Common myeloid progenitor, CD34-positive (primary cell): ENCODE measurements at regions not wholly inside any gene's neighbourhood (a gene's known extent, or its start where the extent isn't known, plus 50 kb on each side); places are given as distances from the start of the nearest gene placed in this dataset.
"Not testable (repeated sequence)": the region's sequence is repeated elsewhere in the genome, so short reads cannot be mapped to it uniquely, and the experiment has no call there.

Experiments
- CTCF ChIA-PET: fragments of 350-600 bp; sonication (Branson Sonifier 250); formaldehyde crosslinking; loops from one replicate; lab custom pipeline; 2021; ENCODE audit warnings: antibody characterized with exemption; lab: Charles Lee
- POLR2A ChIA-PET: fragments of 350-600 bp; sonication (Branson Sonifier 250); formaldehyde crosslinking; loops from one replicate; lab custom pipeline; 2021; ENCODE audit warnings: antibody characterized with exemption; lab: Charles Lee
- DNase-seq, 3 donors: peaks; one replicate each; pipeline versions ENCODE4 v3.0.0 to v3.0.0-alpha.2; 2013
- H3K27ac ChIP-seq, 2 experiments: 1 replicate in 1 of 2; 2 replicates in 1 of 2; pipeline ENCODE4 v1.7.0; 2013; ENCODE audit warnings: inconsistent platforms in 2 of 2, low read length in 2 of 2, mild to moderate bottlenecking in 2 of 2, low read depth in 1 of 2, moderate library complexity in 1 of 2; ENCODE audit not compliant: severe bottlenecking in 2 of 2, insufficient read depth in 1 of 2, poor library complexity in 1 of 2
- H3K27me3 ChIP-seq, 5 experiments: replicated peaks in 2 of 5; 1 replicate in 3 of 5; 2 replicates in 2 of 5; pipeline versions ENCODE4 v1.6.1 to v1.7.0; 2013; ENCODE audit warnings: low read length in 4 of 5, mild to moderate bottlenecking in 2 of 5, moderate library complexity in 2 of 5, inconsistent platforms in 1 of 5; ENCODE audit not compliant: insufficient read depth in 5 of 5, control insufficient read depth in 4 of 5
- H3K36me3 ChIP-seq, 4 experiments: 1 replicate in 2 of 4; 2 replicates in 2 of 4; pipeline versions ENCODE4 v1.6.1 to v1.7.0; 2013; ENCODE audit warnings: low read length in 3 of 4, control low read depth in 1 of 4, mild to moderate bottlenecking in 1 of 4; ENCODE audit not compliant: control insufficient read depth in 4 of 4, insufficient read depth in 4 of 4
- H3K4me1 ChIP-seq, 4 experiments: 1 replicate in 3 of 4; 2 replicates in 1 of 4; pipeline versions ENCODE4 v1.6.1 to v1.7.1; 2013; ENCODE audit warnings: low read length in 3 of 4, mild to moderate bottlenecking in 3 of 4, control low read depth in 1 of 4, inconsistent platforms in 1 of 4, moderate library complexity in 1 of 4; ENCODE audit not compliant: control insufficient read depth in 4 of 4, insufficient read depth in 4 of 4; ENCODE audit errors: control extremely low read depth in 1 of 4
- H3K4me3 ChIP-seq, 7 experiments: 1 replicate in 4 of 7; 2 replicates in 3 of 7; pipeline versions ENCODE4 v1.5.1 to v1.7.0; 2013; ENCODE audit warnings: mild to moderate bottlenecking in 7 of 7, low read length in 6 of 7, moderate library complexity in 6 of 7, inconsistent platforms in 2 of 7, low read depth in 2 of 7, control low read depth in 1 of 7; ENCODE audit not compliant: insufficient read depth in 4 of 7, control insufficient read depth in 1 of 7; ENCODE audit errors: extremely low read depth in 1 of 7
- H3K9me3 ChIP-seq, 5 experiments: 1 replicate in 4 of 5; 2 replicates in 1 of 5; pipeline versions ENCODE4 v1.6.1 to v1.7.1; 2013; ENCODE audit warnings: low read length in 4 of 5, mild to moderate bottlenecking in 2 of 5, inconsistent platforms in 1 of 5, low read depth in 1 of 5, moderate library complexity in 1 of 5; ENCODE audit not compliant: control insufficient read depth in 4 of 5, insufficient read depth in 2 of 5; ENCODE audit errors: control extremely low read depth in 1 of 5
- WGBS: methylation state at CpG from one replicate; pipeline ENCODE4 v1.1.5; 2013; ENCODE audit not compliant: insufficient coverage; 5-methylcytosine and 5-hydroxymethylcytosine counted together

GRCh38 chr15:77921664-77922063 lies 155.8 kb downstream of the TBC1D2B start:
- DNase-seq = no peak
- WGBS = 95% methylated on average over 3 of the region's 4 CpGs
- no peaks in the 10 kb centered on the region for H3K4me1 ChIP-seq
- no peaks in the 10 kb centered on the region for H3K9me3 ChIP-seq
- H3K27ac ChIP-seq = no peak overlapping the region
- ChIA-PET POLR2A (no interaction called here), CTCF (no interaction called here)
- no peak overlapping the region for H3K4me3 ChIP-seq
- no peaks in the 10 kb centered on the region for H3K36me3 ChIP-seq
- H3K27me3 ChIP-seq = no peaks in the 10 kb centered on the region

DNA sequence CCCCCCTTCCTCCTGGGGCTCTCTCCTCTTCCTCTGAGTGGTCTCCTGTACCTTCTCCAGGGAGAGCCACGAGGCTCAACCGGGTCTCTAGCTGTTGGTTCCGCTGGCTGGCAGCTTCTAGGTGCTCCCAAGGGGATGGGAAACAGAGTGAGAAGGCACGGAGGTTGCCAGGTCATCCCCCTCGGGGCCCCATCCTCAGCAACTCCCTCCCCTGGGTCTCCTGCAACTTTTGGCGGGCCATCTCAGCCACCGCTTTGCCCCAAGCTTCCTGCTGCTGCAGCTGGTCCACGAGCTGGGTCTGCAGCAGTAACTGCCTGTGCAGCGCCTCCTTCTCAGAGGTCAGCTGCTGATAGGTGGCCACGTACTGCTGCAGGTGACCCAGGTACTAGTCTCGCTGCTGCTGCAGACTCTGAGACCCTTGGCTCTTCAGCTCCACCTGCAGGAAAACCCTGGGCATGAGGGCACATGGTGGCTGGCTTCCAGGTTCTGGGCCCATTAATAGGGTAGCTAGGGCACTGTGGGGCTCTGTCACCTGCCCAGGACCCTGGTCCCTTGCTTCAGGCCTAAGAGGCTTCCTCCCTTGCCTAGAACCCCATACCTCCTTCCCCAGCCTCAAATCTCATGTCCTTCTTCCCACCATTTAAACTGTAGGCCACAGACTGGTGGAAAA lies 160.4 kb downstream of the TBC1D2B start:
- H3K9me3 ChIP-seq, H3K4me3 ChIP-seq, DNase-seq, CTCF ChIA-PET, H3K36me3 ChIP-seq, H3K27me3 ChIP-seq, H3K4me1 ChIP-seq, H3K27ac ChIP-seq, POLR2A ChIA-PET: not testable (repeated sequence)
- WGBS = no CpG with 5 or more reads among the region's 11 CpGs

- CTCF ChIA-PET, H3K36me3 ChIP-seq, POLR2A ChIA-PET, H3K4me3 ChIP-seq, H3K27ac ChIP-seq, H3K4me1 ChIP-seq, H3K9me3 ChIP-seq, DNase-seq, H3K27me3 ChIP-seq: not testable (repeated sequence)
- no CpG with 5 or more reads among the region's 6 CpGs for WGBS
Observed at GRCh38 chr15:77915961-77916330, 161.6 kb downstream of the TBC1D2B start.

DNA sequence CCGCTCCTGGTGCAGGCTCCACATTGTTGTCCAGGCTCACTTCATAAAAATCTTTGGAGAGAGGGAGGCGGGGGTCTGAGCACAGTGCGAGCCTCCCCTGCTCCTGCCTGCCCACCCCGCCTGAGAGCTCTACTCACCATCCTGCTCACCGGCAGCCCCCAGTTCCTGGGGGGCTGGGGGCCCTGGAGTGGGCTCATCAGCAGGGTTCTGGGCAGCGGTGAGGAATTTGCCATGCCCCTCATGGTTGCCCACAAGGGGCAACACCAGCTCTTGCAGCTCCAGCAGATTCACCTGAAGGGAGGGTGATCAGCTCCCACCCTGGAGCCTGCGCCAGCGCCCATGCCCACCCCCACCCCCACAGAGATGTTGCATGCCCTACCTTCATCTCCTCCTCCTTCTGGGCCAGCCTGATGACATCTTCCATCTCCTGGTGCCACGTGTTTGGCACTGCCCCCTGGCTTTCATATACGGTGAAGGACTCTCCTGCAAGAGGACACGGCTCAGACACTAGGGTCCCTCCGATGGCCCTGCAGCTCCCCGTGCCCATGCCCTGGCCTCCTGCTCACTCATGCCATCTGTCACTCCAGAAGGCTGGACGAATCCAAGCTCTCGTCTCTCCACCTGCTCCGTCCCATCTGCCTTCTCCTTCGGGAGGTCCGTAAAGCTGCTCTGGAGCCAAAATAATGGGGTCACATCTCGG lies 162.1 kb downstream of the TBC1D2B start:
- CTCF ChIA-PET = no interaction called here
- H3K4me3 ChIP-seq = no peak overlapping the region
- no peaks in the 10 kb centered on the region for H3K36me3 ChIP-seq
- H3K27ac ChIP-seq = no peak overlapping the region
- no peaks in the 10 kb centered on the region for H3K27me3 ChIP-seq
- 90% methylated on average over 8 of the region's 19 CpGs for WGBS
- POLR2A ChIA-PET = no interaction called here
- H3K4me1 ChIP-seq = no peaks in the 10 kb centered on the region
- no peak for DNase-seq
- no peaks in the 10 kb centered on the region for H3K9me3 ChIP-seq

DNA sequence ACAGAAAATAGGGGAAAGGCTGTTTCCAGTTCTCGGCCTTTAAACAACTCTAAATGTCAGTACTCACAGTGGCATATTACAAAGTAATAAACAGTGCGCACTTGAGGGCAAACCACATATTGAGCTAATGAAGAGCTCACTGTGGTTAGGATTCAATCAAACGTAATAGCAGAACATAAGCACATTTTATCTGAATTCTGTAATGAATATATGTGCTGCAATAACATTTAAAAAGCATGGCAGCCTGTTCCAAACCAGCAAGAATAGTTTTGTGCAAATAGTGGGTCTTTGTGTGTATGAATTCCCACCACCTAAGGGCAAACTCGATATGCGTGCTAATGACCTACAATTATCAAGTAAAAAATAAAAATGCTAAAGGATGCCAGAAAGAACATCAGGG lies 163.0 kb downstream of the TBC1D2B start:
- POLR2A ChIA-PET, CTCF ChIA-PET, H3K36me3 ChIP-seq, H3K27ac ChIP-seq, H3K9me3 ChIP-seq, H3K4me3 ChIP-seq, H3K4me1 ChIP-seq, DNase-seq, H3K27me3 ChIP-seq: not testable (repeated sequence)
- no CpG with 5 or more reads among the region's 5 CpGs for WGBS

DNA sequence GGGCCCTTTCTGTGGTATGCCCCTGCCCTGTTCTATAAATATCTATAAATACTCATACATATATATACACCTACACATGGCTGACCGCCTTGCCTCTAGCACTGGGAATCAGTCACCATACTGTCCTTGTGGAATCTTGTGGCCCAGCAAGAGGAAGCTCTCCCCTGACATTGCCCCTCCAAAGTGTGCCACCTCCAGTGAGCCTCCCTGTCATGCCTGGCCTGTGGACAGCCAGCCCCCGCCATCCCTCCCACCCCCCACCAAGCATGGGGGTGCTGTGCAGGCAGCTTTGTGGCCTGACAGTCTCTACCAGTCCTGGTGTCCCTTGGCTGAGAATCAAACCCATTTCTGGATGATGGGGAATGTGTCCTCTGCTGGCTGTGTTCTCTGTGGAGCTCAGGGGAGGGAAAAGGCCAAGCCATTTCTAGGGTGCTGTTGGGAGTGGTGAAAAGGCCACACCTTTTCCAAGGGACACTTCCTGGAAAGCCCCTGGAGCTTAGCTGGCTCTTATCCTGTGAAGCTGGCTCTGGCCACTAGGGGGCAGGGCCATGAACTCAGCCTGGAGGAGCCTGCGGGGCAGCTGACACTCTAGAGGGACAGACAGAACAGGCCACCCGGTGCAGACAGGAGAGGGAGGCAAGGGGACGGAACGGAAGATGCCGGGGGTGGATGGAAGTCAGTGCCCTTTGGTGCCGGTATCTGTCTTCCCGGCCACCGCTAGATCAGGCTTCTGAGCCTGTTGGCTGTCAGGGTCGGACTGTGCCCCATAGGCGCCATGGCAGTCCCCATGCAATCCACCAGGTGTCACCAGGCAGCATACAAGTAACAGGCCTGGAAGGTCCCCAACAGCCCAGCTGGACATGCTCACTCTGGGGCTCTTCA lies 167.2 kb downstream of the TBC1D2B start:
- H3K27me3 ChIP-seq, H3K4me1 ChIP-seq, POLR2A ChIA-PET, H3K36me3 ChIP-seq, H3K9me3 ChIP-seq, H3K27ac ChIP-seq: not testable (repeated sequence)
- peak; percentile 84 to 86 (median 85) for DNase-seq
- CTCF ChIA-PET = interaction anchor here (1.0 to 2.5 kb wide), 10 partner anchors 9 to 331 kb away, joined by 3 to 8 read pairs (median 3); no protein-coding TSS in a partner anchor
- WGBS = 14% methylated on average over 7 of the region's 12 CpGs
- peak overlapping the region; percentile 15 to 82 (median 67) for H3K4me3 ChIP-seq
